T47D (cell line): ENCODE measurements at regions not wholly inside any gene's neighbourhood (a gene's known extent, or its start where the extent isn't known, plus 50 kb on each side); places are given as distances from the start of the nearest gene placed in this dataset.

Source experiments
- DNase-seq, 2 experiments: peaks; one replicate each; pipeline versions ENCODE4 v3.0.0 to v3.0.0-alpha.2; 2011 to 2012; ENCODE audit warnings: low read depth in 1 of 2, low spot score in 1 of 2
- JUND ChIP-seq: IDR thresholded peaks from 2 replicates; pipeline ENCODE4 v1.6.1; 2012; ENCODE audit warnings: low read depth
- in situ Hi-C: cut with HindIII; loops from 2 replicates; pipeline ENCODE4 v1.10.0; 2016; ENCODE audit warnings: low sequenced_read_pairs, low pct_unique_long_range_greater_than_20kb

GRCh38 chr14:103216399-103216798 lies 93.1 kb downstream of the TNFAIP2 start:
- in situ Hi-C loops = no loop called here
- no peak for TF ChIP-seq JUND
- DNase-seq = no peak

GRCh38 chr14:103216857-103217256 lies 93.6 kb downstream of the TNFAIP2 start:
- DNase-seq = no peak
- in situ Hi-C loops = no loop called here
- no peak for TF ChIP-seq JUND

GRCh38 chr14:103217538-103217937 lies 94.3 kb downstream of the TNFAIP2 start:
- no peak for TF ChIP-seq JUND
- no peak for DNase-seq
- in situ Hi-C loops = no loop called here

- in situ Hi-C loops = no loop called here
- TF ChIP-seq JUND = no peak
- DNase-seq = no peak
Observed at GRCh38 chr14:103220134-103220981, 97.1 kb downstream of the TNFAIP2 start.

- in situ Hi-C loops = no loop called here
- TF ChIP-seq JUND = no peak
- DNase-seq = no peak
Observed at GRCh38 chr14:103220982-103221641, 97.9 kb downstream of the TNFAIP2 start.

GRCh38 chr14:103221781-103222358 lies 98.6 kb downstream of the TNFAIP2 start:
- DNase-seq = no peak

GRCh38 chr14:103223818-103224352 lies 100.6 kb downstream of the TNFAIP2 start:
- DNase-seq = no peak
- no peak for TF ChIP-seq JUND
- in situ Hi-C loops = no loop called here

More at GRCh38 chr14:103221781-103222358, 98.6 kb downstream of the TNFAIP2 start:
- TF ChIP-seq JUND = no peak
- in situ Hi-C loops = no loop called here

GRCh38 chr14:103225062-103225461 lies 101.8 kb downstream of the TNFAIP2 start:
- in situ Hi-C loops = no loop called here

GRCh38 chr14:103225476-103225875 lies 102.2 kb downstream of the TNFAIP2 start:
- in situ Hi-C loops = no loop called here
- DNase-seq = no peak
- TF ChIP-seq JUND = no peak

More at GRCh38 chr14:103225062-103225461, 101.8 kb downstream of the TNFAIP2 start:
- no peak for TF ChIP-seq JUND
- no peak for DNase-seq

- TF ChIP-seq JUND = no peak
Observed at GRCh38 chr14:103227094-103227768, 104.0 kb downstream of the TNFAIP2 start.

GRCh38 chr14:103228076-103228806 lies 105.0 kb downstream of the TNFAIP2 start:
- in situ Hi-C loops = no loop called here
- no peak for DNase-seq
- TF ChIP-seq JUND = no peak

More at GRCh38 chr14:103227094-103227768, 104.0 kb downstream of the TNFAIP2 start:
- DNase-seq = no peak
- in situ Hi-C loops = no loop called here

GRCh38 chr14:103228866-103229265 lies 105.2 kb upstream of the EIF5 start:
- no peak for TF ChIP-seq JUND
- in situ Hi-C loops = no loop called here
- no peak for DNase-seq
